Lower lobe of right lung (tissue), 2 donors: ENCODE measurements at regions not wholly inside any gene's neighbourhood (a gene's known extent, or its start where the extent isn't known, plus 50 kb on each side); places are given as distances from the start of the nearest gene placed in this dataset.
"Not testable (repeated sequence)": the region's sequence is repeated elsewhere in the genome, so short reads cannot be mapped to it uniquely, and the experiment has no call there.

Experiments used
- ATAC-seq, 2 donors: fragments of 200-7000 bp; cut with Tn5 transposase; one replicate each; pipeline ENCODE4 v1.9.1; 2020 to 2022; ENCODE audit warnings: mild to moderate bottlenecking in 2 of 2, moderate library complexity in 2 of 2
- DNase-seq: peaks from one replicate; pipeline ENCODE4 v3.0.0-alpha.2; 2020
- H3K27ac ChIP-seq: fragments of 200-600 bp; one replicate; pipeline ENCODE4 v1.8.0; 2022
- H3K27me3 ChIP-seq: fragments of 200-600 bp; one replicate; pipeline ENCODE4 v1.8.0; 2022; ENCODE audit warnings: low read depth
- H3K36me3 ChIP-seq: fragments of 200-600 bp; one replicate; pipeline ENCODE4 v1.8.0; 2022; ENCODE audit warnings: mild to moderate bottlenecking
- H3K4me1 ChIP-seq: fragments of 200-600 bp; one replicate; pipeline ENCODE4 v1.8.0; 2022
- H3K4me3 ChIP-seq: fragments of 200-600 bp; one replicate; pipeline ENCODE4 v1.8.0; 2022; ENCODE audit warnings: mild to moderate bottlenecking
- H3K9me3 ChIP-seq: fragments of 200-600 bp; one replicate; pipeline ENCODE4 v1.8.0; 2022
- CTCF ChIP-seq: fragments of 200-600 bp; IDR thresholded peaks from one replicate; pipeline ENCODE4 v1.8.0; 2022; ENCODE audit warnings: antibody characterized with exemption, mild to moderate bottlenecking
- intact Hi-C: fragments of 100-400 bp; cut with DNase I; formaldehyde crosslinking; loops from one replicate; pipeline ENCODE4 v1.11.0; 2022
- donor health status: DM: no; HTN: yes; CAD: no; lungs with severe emphysema.

- H3K36me3 ChIP-seq, result no peaks in the 10 kb centered on the region
- DNase-seq (no peak), ATAC-seq (no peak)
- intact Hi-C loops, result no loop called here
- no peaks in the 10 kb centered on the region for H3K27me3 ChIP-seq
- no peaks in the 10 kb centered on the region for H3K4me1 ChIP-seq
- H3K9me3 ChIP-seq, result peaks cover 5% of the 10 kb centered on the region
- no peak overlapping the region for H3K27ac ChIP-seq
- H3K4me3 ChIP-seq, result no peak overlapping the region
- no peak for TF ChIP-seq CTCF
Measured at GRCh38 chr12:37565112-37565511, 751.5 kb upstream of the ALG10B start.

GRCh38 chr12:37570547-37570946, 746.0 kb upstream of the ALG10B start:
- H3K4me3 ChIP-seq, ATAC-seq, H3K27me3 ChIP-seq, intact Hi-C loops, H3K27ac ChIP-seq, H3K4me1 ChIP-seq, H3K36me3 ChIP-seq, DNase-seq, H3K9me3 ChIP-seq: not testable (repeated sequence)
